ENCODE measurements at regions not wholly inside any gene's neighbourhood (a gene's known extent, or its start where the extent isn't known, plus 50 kb on each side); places are given as distances from the start of the nearest gene placed in this dataset.
"Not testable (repeated sequence)": the region's sequence is repeated elsewhere in the genome, so short reads cannot be mapped to it uniquely, and the experiment has no call there.

DNA sequence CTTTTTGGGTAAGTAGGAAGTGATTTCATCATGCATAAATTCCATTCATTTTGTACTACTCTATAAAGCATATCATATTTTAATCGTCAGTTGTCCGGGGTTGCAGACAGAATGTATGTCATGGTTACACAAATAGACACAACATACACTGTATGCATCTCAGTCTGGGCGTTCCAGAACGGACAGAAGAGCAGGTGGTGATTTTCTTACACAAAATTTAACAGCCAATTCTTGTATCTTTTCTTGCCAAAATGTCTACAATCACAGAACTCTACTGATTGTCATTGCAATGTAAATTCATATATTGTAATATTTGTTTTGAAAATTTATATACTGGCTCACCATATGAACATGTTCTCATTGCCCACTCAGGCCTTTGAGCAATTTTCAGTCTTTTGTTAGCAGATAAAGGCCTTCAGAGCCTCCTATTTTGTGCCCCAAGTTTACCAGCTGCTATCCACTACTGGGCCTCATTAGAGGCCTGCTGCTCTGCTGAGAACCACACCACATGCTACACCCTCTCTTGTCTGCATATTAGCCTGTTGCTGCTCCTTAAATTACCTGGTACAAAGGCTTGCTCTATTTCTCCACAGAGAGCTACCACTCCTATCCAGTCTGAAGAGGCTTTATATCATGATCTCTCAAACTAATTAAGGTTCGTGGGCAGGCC, 61.5 kb downstream of the PRDM13 start:
- DNase-seq = no peak

DNA sequence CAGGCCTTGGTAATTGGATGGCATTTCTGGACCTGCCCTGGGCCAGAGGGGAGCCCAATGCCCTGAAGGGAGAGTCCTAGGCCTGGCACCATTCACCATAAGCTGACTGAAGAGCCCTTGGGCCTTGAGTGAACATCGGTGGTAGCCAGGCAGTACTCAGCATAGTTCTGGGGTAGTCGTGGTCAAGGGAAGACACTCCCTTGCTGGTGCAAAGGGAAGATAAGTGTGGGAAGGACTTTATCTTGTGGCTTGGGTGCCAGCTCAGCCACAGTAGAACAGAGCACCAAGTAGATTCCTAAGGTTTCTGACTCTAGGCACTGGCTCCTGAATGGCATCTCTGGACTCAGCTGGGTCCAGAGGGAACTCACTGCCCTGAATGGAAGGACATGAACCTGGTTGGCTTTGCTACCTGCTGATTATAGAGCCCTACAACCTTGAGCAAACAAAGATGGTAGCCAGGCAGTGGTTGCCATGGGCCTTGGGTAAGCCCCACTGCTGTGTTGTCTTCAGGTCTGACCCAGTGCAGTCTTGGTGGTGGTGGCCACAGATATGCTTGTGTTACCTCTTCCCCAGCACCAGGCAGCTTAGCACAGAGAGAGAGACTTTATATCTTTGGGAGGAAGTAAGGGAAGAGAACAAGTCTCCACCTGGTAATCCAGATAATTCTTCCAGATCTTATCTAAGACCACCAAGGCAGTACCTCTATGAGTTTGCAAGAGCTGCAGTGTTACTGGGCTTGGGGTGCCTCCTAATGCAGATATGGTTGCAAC, 83.5 kb downstream of the PRDM13 start:
- no peak for DNase-seq

DNA sequence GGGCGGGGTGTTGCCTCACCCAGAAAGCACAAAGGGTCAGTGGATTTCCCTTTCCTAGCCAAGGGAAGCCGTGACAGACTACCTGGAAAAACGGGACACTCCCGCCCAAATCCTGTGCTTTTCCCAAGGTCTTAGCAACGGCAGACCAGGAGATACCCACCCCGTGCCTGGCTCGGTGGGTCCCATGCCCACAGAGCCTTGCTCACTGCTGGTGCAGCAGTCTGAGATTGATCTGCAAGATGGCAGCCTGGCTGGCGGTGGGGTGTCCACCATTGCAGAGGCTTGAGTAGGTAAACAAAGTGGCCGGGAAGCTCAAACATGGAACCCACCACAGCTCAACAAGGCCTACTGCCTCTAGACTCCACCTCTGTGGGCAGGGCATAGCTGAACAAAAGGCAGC, 95.7 kb downstream of the PRDM13 start:
- DNase-seq = not testable (repeated sequence)

DNA sequence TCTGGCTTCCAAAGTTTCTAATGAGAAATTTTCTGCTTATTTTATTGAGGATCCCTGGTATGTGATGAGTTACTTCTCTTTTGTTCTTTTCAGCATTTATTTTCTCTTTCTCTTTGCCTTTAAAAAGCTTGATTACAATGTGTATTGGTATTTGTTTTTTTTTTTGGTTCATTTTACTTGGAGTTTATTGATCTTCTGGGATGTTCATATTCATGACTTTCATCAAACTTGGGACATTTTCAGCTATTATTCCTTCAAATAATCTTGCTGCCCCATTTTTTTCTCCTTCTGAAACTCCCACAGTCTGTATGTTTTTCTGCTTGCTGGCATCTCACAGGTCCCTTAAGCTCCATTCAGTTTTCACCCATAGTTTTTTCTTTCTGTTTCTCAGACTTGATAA, 102.4 kb downstream of the PRDM13 start:
- no peak for DNase-seq

DNA sequence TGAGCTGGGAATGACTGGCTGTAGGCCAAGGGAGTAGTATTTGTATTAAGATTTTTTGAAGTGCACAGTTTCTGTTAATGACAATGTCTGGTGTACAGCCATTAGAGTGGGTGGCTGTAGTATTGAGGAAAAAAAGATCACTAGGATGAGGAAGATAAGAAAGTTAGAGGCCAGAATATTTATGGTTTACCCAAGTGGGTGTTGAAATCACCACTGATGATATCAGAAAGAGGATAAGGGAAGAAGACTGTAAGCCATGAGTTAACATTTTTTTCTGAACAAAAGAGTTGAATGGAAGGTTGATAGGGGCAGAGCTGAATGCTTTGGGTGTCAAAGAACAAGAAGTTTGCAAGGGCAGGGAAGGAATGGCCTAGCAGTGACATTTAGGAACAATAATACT, 104.7 kb downstream of the PRDM13 start:
- peak; percentile 80 for DNase-seq

DNA sequence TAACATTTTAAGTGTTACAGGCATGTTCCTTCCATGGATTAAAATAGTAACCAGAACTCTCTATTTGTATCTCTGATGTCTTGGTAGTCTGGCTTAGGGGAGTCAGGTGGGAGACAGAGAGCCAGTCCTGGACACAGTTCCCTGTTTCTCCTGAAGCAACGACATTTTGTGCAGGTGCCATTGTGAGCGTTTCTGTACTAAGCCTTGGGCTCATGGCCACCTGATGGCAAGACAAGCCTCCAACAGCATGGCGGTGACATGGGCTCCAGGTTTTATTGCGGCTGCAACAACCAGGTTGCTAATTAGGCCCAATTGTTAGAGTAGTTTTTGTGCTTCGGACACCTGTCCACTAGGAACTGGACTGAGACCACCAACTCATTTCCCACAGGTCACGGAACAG, 105.3 kb downstream of the PRDM13 start:
- no peak for DNase-seq

DNA sequence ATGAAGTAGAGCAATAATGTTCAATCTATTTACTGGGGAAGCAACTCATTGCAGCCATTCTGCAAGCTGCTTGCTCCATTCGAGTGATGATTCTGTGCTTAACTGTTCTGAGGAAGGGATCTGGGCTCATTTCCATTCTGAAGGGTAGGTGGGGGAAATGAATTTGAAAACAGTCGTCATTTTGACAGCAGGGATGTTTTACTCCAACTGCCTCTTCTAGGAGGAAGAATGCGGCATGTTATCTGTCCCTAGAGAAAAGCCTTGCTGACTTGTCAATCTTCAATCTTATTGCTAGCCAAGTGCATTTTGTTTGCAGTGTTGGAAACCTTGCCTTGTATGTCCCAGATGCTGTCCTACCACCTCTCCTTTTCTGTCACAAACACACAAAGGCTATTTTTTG, 105.9 kb downstream of the PRDM13 start:
- DNase-seq = no peak

DNA sequence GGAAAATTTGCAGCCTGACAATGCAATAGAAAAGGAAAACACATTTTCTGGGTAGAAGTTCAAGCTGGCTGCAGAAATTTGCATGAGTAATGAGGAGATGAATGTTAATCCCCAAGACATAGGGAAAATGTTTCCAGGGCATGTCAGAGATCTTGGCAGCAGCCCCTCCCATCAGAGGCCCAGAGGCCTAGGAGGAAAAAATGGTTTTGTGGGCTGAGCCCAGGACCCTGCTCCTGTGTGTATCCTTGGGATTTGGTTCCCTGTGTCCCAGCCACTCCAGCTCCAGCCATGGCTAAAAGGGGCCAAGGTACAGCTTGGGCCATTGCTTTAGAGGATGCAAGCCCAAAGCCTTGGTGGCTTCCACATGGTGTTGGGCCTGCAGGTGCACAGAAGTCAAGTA, 115.4 kb downstream of the PRDM13 start:
- DNase-seq = not testable (repeated sequence)

DNA sequence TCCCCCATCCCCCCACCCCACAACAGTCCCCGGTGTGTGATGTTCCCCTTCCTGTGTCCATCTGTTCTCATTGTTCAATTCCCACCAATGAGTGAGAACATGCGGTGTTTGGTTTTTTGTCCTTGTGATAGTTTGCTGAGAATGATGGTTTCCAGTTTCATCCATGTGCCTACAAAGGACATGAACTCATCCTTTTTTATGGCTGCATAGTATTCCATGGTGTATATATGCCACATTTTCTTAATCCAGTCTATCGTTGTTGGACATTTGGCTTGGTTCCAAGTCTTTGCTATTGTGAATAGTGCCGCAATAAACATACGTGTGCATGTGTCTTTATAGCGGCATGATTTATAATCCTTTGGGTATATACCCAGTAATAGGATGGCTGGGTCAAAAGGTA, 123.6 kb downstream of the PRDM13 start:
- DNase-seq = not testable (repeated sequence)

DNA sequence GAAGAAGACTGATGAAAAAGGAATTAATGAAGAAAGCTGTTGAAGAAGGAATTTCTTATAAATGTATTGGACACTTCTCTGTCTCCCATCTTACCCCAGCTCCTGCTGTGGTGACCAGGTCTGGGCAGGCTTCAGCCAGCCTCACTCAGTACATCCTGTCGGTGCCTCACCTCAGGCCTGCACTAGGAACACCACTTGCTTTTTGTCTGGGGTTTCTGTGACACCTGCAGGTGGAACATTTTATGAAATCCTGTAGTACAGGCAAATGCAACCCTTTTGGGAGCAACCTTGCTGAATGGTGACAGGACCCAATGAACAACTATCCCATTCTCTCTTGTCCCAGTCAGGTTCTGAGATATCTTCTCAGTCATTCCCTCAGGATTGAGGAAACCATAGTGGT, 129.7 kb downstream of the PRDM13 start:
- no peak for DNase-seq

DNA sequence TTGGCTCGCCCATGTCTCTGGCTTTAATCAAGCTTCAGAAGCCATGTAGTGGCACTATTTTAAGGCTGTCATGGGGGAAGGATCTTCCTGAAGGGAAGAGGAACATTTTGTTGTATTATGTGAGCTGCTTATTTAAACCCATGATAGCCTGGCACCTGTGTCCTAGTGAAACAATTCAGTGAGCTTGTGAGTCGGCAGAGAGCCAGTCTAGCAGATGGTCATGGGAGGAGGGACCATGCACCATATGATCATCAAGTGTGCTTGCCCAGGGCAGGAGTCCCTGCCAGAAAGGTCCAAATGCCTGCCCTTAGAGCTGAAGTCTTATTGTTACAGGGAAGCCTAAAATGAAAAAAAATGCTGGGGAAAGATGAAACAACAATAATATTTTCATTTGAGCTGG, 132.9 kb downstream of the PRDM13 start:
- DNase-seq = no peak

DNA sequence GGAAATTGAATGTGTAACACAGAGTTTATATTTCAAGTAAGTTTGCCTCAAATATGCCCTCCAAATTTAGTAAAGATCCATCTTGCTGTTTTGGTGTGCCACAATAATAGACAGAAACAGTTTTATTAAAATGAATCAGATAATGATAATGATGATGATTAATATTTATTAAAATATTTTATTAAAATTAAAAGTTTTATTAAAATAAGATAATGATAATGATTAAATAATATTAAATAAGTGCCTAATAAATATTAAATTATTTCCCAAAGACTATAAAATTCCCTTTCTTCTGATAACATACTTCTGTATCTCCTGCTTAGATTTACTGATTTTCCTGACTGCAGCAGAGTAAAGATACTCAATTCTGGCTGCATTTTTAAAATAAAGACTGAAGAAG, 134.5 kb downstream of the PRDM13 start:
- no peak for DNase-seq

DNA sequence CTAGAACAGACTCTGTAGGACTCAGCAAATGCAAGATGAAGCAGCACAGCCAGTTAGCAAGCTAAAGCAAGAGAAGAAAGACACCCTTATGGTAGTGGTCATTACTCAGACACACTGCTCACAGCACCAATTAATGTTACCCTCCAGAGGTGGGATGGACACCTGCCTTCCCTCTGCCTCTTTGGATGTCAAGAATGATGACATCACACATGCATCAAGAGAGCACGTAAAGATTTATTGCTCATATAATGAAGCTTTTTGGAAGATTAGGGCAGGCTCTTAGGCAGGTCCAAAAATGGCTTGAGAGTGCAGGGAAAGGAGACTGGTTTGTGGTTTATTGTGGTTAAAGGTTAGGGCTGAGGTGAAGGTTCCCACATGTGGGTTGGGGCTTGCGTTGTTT, 137.0 kb downstream of the PRDM13 start:
- no peak for DNase-seq

DNA sequence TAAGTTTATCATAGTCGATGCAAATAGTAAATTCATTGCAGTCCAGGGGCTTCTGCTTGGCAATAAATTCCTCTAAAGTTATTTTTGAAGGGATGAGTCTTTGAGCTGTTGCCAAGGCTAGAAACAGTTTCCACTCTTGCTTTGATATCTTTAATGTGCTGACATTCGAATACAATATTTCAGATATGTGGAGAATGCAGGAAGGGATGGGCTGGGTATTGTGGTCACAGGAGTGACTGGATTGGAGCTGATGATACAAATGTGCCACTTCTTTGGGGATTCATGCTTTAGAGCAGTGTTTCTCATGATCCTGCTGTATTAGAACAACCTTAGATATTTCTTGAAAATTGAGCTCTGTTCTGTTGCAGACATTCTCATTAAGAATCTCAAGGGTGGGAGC, 139.0 kb downstream of the PRDM13 start:
- no peak for DNase-seq

DNA sequence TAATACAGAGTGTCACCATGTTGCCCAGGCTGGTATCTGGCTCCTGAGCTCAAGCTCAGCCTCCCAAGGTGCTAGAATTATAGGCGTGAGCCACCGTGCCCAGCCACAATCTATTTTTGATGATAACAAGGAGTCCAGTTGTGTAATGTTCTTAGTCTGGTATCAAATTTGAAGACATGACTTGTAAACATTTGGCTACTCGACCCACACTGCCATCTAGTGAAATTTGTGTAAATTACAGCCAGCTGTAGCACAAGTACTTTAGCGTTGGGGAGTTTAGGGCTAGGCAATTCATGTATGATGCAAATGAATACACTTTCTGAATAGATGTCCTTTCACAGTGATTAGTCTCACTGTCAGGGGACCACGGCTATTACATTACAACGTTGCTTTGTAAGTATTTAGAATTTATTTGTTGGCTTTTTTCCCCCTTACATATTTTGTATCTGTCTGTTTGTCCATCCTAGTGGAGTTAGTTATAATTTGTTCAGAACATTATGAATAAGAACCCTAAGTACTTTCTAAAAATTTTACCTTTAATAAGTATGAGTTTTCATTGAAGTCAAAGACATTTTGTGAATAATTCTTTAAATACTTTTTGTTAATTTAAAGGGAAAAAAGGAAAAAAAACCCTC, 139.7 kb downstream of the PRDM13 start:
- DNase-seq = peak; percentile 52

DNA sequence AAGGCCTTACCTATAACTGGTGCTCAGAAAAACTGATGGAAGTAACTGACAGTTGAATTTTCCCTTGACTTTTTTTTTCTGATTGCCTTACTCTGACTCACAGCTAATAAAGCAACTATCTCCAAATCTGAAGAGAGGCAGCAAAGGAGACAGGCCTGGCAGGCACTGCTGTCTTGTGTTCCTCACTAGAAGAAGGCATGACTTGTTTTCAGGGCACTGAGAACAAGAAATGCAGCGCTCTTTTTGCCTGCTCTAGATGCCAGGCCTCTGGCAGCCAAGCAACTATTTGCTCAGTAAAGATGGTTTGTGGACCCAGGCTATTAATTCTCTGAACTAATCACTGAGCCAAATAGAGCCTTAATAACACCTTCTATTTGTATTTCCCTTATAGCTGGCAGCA, 155.1 kb downstream of the PRDM13 start:
- no peak for DNase-seq

DNA sequence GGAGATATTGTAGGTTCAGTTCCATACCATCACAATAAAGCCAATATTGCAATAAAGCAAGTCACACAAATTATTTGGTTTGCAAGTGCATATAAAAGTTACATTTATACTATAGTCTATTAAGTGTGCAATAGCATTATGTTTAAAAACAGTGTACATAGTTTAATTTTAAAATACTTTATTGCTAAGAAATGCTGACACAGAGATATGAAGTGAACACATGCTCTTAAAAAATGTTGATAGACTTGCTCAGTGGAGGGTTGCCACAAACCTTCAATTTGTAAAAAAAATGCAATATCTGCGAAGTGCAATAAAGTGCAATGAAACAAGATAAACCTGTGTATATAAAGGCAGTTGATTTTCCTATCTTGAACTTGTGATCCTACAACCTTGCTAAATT, 161.5 kb downstream of the PRDM13 start:
- DNase-seq = no peak

DNA sequence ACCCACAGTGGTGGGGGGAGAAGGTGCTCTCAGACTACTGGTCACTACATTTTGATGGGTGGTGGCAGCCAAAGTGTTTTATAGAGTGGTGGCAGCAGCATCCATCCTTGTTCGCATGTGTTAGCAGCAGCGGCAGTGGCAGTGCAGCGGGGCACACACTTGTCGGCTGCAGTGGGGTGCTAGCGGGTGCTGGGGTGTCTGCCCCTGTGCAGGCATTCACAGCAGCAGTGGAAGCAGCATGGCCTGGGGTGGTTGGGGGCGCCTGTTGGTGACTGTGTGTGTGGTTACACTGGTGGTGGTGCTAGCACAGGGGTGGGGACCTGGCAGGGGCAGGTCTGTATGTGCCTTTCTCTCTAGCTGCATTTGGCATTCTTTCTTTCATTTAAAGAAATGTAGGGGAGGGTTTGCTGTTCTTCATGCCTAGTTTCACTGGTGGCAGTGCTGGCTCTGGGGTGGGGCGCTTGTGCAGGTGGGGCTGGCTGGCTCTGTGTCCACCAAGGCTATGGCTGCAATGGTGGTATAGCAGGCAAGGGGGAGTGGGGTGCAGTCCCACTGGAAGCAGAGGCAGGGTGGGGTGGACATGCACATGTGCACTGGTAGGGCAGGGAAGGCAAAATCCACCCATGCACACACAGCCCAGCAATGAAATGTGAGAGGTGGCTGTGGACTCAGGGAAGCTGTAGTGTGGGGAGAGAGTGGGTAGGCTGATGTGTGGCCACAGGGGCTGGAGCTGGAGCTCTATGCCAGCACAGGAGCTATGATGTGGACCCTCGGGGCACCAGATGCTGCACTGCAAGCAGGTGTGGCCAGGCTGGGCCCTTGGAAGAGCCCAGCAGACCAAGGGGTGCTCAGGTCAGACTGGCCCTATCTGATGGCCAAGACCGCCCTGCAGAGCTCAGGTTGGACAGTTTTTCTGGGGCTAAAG, 173.3 kb downstream of the PRDM13 start:
- DNase-seq = no peak

DNA sequence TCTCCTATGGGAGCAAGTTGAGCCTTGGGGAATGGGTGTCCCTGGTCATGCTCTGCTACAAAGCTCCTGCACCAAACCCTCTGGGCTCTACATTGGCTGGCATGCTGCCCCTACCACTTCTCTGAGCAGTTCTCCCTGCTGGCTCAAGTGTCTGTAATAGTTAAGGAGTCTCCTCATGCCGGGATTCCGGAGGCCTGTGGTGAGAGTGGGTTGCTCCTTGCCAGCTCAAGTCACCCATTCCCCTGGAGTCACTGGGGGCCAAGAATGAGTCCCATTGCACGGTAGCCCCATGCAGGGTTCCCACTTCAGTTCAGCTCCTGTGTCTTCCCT, 173.9 kb downstream of the PRDM13 start:
- no peak for DNase-seq

DNA sequence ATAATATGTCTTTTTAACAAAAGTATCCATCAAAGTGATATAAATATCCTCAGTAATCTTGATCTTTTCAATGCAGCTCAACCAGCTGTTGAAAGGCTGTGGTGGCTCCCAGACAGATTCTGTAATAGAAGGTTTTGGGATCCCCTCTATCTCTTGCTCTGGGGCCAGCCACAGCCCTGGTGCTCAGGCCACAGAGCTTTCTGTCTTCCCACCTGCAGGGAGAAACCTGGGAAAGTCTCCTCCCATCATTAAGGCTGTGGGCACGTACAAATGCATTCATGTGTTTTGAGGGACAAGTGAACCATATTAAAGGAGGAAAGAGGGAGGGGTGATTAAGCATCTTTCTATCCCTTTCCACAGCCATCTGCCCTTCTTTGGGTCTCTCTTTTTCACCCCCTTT, 183.1 kb downstream of the PRDM13 start:
- no peak for DNase-seq

DNA sequence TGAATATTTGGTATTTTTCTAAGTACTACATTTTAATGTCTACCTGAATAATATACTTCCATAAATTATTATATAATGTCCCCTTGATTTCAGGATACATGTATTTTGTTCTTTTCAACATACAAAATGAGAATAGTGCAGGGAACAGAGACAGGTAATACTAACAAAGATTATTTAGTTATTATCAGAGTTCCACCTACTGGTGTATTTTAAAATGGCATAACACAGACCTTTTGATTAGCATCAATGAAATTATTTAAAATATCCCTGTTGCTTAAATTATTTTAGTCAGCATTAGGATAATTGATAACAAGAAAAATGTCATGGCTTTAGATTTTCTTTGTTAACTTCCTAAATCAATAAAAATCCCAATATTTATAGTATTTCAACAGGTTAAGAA, 184.0 kb downstream of the PRDM13 start:
- DNase-seq = no peak

DNA sequence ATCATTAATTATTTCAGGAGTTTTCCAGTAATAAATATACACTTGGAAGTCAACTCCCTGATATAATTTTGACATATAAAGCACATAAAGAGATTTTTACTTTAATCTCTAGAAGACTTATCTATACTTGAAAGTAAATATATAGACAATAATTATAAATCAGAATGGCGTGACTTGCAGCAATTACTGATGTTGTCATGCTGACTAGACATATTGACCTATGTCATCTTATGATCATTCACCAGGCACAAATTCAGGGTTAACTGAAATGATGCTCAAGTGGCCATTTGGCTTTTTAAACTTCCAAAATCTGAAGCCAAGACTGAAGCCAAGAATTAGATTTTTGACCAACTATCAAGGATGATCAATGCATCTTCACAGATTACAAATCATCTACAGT, 192.2 kb downstream of the MCHR2 start:
- no peak for DNase-seq

DNA sequence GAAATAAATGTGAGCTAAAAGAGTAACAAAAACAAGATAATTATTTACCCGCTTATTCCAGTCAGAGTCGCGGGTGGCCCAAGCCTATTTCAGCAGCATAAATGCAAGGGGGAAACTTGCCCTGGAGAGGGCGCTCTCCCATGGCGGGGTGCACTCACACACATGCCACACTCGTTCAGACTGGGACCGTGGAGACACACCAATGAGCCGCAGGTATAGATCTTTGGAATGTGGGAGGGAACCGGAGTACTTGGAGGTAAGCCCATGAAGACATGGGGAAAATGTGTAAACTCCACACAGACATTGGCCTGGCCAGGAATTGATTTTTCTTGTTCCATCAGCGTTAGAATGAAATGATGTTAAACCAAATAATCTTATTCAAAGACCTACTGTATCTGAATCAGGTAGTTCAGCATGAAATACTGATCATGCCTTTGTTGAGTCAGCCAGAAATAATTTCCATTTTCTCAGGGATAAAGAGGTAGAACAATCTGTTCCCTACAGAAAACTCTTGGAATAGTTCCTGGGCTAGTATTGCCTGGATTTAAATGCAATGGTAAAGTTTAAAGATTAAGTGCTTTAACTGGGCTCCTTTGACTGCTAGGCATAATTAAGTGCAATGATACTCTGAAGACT, 191.5 kb downstream of the MCHR2 start:
- no peak for DNase-seq

All from GF-D8 (cell line).